Mesothelial cell of epicardium (in vitro differentiated cells): ENCODE measurements at regions not wholly inside any gene's neighbourhood (a gene's known extent, or its start where the extent isn't known, plus 50 kb on each side); places are given as distances from the start of the nearest gene placed in this dataset.
"Not testable (repeated sequence)": the region's sequence is repeated elsewhere in the genome, so short reads cannot be mapped to it uniquely, and the experiment has no call there.

Experiments used
- DNase-seq, 2 experiments: peaks; one replicate each; pipeline ENCODE4 v3.0.0; 2021; ENCODE audit warnings: low spot score in 2 of 2; ENCODE audit not compliant: unreplicated experiment in 2 of 2
- H3K27ac Mint-ChIP-seq: 2 replicates; pipeline ENCODE4 v1.8.0; 2021; ENCODE audit warnings: mixed read lengths
- H3K27me3 Mint-ChIP-seq: 2 replicates; pipeline ENCODE4 v1.8.0; 2021; ENCODE audit warnings: low read depth, mixed read lengths
- H3K36me3 Mint-ChIP-seq: 2 replicates; pipeline ENCODE4 v1.8.0; 2021; ENCODE audit warnings: mixed read lengths
- H3K4me1 Mint-ChIP-seq: 2 replicates; pipeline ENCODE4 v1.8.0; 2021; ENCODE audit warnings: mixed read lengths
- H3K4me3 Mint-ChIP-seq: 2 replicates; pipeline ENCODE4 v1.8.0; 2021; ENCODE audit warnings: mild to moderate bottlenecking, moderate library complexity, mixed read lengths
- H3K9me3 Mint-ChIP-seq: 2 replicates; pipeline ENCODE4 v1.8.0; 2021; ENCODE audit warnings: mixed read lengths
- TF ChIP-seq, protein P1 (sequence below): fragments of 200-600 bp; sonication (generic); IDR thresholded peaks from one replicate; pipeline ENCODE4 v1.5.0; 2021; ENCODE audit warnings: antibody characterized with exemption; ENCODE audit not compliant: unreplicated experiment

- Mint-ChIP-seq H3K4me3 (no peak overlapping the region), H3K27ac (no peak overlapping the region), H3K9me3 (no peaks in the 10 kb centered on the region), H3K36me3 (no peaks in the 10 kb centered on the region), H3K4me1 (peaks cover 21% of the 10 kb centered on the region), H3K27me3 (no peaks in the 10 kb centered on the region)
- TF ChIP-seq, protein P1, sequence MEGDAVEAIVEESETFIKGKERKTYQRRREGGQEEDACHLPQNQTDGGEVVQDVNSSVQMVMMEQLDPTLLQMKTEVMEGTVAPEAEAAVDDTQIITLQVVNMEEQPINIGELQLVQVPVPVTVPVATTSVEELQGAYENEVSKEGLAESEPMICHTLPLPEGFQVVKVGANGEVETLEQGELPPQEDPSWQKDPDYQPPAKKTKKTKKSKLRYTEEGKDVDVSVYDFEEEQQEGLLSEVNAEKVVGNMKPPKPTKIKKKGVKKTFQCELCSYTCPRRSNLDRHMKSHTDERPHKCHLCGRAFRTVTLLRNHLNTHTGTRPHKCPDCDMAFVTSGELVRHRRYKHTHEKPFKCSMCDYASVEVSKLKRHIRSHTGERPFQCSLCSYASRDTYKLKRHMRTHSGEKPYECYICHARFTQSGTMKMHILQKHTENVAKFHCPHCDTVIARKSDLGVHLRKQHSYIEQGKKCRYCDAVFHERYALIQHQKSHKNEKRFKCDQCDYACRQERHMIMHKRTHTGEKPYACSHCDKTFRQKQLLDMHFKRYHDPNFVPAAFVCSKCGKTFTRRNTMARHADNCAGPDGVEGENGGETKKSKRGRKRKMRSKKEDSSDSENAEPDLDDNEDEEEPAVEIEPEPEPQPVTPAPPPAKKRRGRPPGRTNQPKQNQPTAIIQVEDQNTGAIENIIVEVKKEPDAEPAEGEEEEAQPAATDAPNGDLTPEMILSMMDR: no peak
- no peak for DNase-seq
These were observed 864.6 kb upstream of the IGFBP7 start for GRCh38 chr4:57974821-57975220.

DNA sequence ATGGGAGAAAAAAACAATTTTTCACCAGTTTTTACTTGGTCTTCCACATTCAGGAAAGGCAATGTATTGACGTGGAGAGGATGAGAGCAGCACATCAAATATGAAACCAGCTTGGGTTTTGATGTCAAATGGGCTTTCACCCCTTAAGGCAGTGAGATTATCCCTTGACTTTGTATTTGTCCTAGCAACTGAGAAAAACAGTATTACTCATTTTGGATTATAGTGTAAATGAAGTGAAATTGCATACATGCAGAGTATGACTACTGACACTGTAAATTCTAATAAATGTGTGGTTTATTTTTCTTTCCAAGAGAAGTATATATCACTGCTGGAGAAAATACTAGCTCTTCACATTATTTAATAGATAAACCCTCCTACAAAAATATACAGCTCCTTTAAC lies 863.6 kb upstream of the IGFBP7 start:
- H3K4me3 Mint-ChIP-seq: no peak overlapping the region
- H3K36me3 Mint-ChIP-seq: no peaks in the 10 kb centered on the region
- DNase-seq: no peak
- H3K4me1 Mint-ChIP-seq: peaks cover 21% of the 10 kb centered on the region
- TF ChIP-seq, protein P1: no peak
- H3K9me3 Mint-ChIP-seq: no peaks in the 10 kb centered on the region
- H3K27ac Mint-ChIP-seq: no peak overlapping the region
- no peaks in the 10 kb centered on the region for H3K27me3 Mint-ChIP-seq

DNA sequence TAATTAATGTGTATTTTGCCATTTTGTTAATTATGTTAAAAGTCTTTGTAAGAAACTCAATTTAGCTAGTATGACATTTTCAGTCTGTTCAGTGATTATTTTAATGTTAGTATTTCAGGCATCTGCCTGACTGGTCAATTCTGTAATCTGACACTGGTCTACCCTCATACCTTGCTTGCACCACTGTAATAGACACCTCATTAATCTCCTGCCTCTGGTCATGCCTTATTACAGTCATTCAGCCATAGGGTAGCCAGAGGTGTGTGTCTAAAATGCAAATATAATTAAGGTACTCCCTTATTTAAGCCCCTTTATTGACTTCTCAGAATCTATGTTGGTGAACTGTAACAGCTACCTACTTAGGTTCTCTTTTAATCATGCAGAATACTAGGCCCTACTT lies 861.1 kb upstream of the IGFBP7 start:
- Mint-ChIP-seq H3K27me3 (no peaks in the 10 kb centered on the region), H3K4me1 (peaks cover 12% of the 10 kb centered on the region), H3K4me3 (no peak overlapping the region), H3K36me3 (no peaks in the 10 kb centered on the region), H3K9me3 (peaks cover 15% of the 10 kb centered on the region), H3K27ac (no peak overlapping the region)
- DNase-seq: no peak
- TF ChIP-seq, protein P1: no peak

DNA sequence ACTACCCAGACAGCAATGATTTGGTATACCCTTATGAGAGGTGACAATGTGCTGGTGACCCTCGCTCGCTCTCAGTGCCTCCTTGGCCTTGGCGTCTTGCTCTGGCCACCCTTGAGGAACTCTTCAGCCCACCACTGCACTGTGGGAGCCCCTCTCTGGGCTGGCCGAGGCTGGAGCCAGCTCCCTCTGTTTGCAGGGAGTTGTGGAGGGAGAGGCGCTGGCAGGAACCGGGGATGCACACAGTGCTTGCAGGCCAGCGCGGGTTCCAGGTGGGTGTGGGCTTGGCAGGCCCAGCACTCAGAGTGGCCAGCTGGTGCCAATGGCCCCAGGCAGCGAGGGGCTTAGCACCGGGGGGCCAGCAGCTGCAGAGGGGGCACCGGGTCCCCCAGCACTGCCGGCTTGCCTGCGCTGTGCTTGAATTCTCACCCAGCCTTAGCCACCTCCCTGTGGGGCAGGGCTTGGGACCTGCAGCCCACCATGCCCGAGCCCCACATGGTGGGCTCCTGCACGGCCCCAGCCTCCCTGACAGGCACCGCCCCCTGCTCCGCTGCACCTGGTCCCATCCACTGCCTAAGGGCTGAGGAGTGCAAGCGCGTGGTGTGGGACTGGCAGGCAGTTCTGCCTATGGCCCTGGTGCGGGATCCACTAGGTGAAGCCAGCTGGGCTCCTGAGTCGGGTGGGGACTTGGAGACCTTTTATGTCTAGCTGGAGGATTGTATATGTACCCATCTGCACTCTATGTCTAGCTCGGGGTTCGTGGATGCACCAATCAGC lies 857.0 kb upstream of the IGFBP7 start:
- Mint-ChIP-seq H3K27ac (no peak overlapping the region), H3K9me3 (peaks cover 20% of the 10 kb centered on the region), H3K36me3 (peaks cover 2% of the 10 kb centered on the region), H3K4me3 (no peak overlapping the region), H3K27me3 (no peaks in the 10 kb centered on the region), H3K4me1 (peaks cover 9% of the 10 kb centered on the region)
- DNase-seq: no peak
- TF ChIP-seq, protein P1: no peak

DNA sequence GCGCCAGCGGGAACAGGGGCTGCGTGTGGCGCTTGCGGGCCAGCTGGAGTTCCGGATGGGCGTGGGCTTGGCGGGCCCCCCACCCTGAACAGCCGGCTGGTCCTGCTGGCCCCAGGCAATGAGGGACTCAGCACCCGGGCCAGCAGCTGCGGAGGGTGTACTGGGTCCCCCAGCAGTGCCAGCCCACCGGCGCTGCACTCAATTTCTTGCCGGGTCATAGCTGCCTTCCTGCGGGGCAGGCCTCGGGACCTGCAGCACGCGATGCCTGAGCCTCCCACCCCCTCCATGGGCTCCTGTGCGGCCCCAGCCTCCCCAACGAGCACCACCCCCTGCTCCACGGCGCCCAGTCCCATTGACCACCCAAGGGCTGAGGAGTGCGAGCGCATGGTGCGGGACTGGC lies 855.2 kb upstream of the IGFBP7 start:
- not testable (repeated sequence) for DNase-seq, H3K36me3 Mint-ChIP-seq, H3K4me3 Mint-ChIP-seq, H3K4me1 Mint-ChIP-seq, H3K27ac Mint-ChIP-seq, H3K27me3 Mint-ChIP-seq
- peaks cover 20% of the 10 kb centered on the region for H3K9me3 Mint-ChIP-seq

- Mint-ChIP-seq H3K9me3 (no peaks in the 10 kb centered on the region), H3K27me3 (no peaks in the 10 kb centered on the region)
These were observed 835.1 kb upstream of the IGFBP7 start for GRCh38 chr4:57945298-57945697.

More at GRCh38 chr4:57945298-57945697, 835.1 kb upstream of the IGFBP7 start:
- peak overlapping the region; percentile 13 for H3K27ac Mint-ChIP-seq
- no peak for DNase-seq
- H3K4me1 Mint-ChIP-seq: peaks cover 19% of the 10 kb centered on the region
- H3K4me3 Mint-ChIP-seq: no peak overlapping the region
- TF ChIP-seq, protein P1: no peak
- no peaks in the 10 kb centered on the region for H3K36me3 Mint-ChIP-seq
